GM18507 (cell line): ENCODE measurements at regions not wholly inside any gene's neighbourhood (a gene's known extent, or its start where the extent isn't known, plus 50 kb on each side); places are given as distances from the start of the nearest gene placed in this dataset.

Experiments used
- DNase-seq: peaks from one replicate; pipeline ENCODE4 v3.0.0; 2011; ENCODE audit warnings: low read depth; ENCODE audit not compliant: insufficient read length; ENCODE audit errors: extremely low spot score
- FAIRE-seq: peaks from 2 replicates; lab custom pipeline; 2011; peaks lifted over from hg19 to GRCh38; lab: Jason Lieb, UNC

- no peak for FAIRE-seq
Measured at GRCh38 chr1:58264462-58264861, 282.1 kb downstream of the OMA1 start.

DNA sequence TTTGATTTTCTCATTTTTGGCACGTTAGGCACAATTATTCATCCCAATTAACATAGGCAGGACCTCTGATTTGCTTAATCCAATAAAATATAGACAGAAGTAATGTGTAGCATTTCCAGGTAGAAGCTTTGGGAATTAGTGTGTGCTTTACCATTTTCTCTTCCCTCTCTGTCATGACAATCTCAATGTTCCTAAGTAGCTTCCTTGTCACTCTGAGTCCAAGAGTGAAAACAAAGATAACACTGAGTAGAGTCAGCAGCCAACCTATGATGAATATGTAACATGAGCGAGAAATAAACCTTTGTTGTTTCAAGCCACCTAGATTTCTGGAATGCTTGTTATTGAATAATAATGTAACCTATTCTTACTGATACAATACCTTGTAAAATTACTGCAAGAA is 283.8 kb downstream of the OMA1 start:
- no peak for DNase-seq
- FAIRE-seq: no peak

More at GRCh38 chr1:58264462-58264861, 282.1 kb downstream of the OMA1 start:
- no peak for DNase-seq

GRCh38 chr1:58258082-58258481 is 288.4 kb downstream of the OMA1 start:
- FAIRE-seq (no peak), DNase-seq (no peak)

DNA sequence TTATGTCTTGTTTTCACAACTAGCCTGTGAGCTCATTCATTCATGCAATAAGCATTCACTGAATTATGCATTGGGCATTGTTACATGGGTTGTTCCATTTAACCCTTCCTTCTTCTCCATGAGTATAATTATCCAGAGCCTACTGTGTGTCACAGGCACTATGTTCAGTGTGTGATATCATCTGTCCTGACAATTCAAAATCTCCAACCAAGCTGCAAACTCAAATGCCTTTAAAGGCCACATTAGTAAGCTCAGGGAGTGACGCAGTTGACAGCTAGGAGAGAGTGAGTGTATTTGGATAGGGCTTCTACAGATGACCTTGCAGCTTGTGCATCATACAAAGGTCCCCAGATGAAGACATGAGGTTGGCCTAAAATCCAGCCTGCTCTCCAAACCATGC is 289.5 kb downstream of the OMA1 start:
- FAIRE-seq (no peak), DNase-seq (no peak)

DNA sequence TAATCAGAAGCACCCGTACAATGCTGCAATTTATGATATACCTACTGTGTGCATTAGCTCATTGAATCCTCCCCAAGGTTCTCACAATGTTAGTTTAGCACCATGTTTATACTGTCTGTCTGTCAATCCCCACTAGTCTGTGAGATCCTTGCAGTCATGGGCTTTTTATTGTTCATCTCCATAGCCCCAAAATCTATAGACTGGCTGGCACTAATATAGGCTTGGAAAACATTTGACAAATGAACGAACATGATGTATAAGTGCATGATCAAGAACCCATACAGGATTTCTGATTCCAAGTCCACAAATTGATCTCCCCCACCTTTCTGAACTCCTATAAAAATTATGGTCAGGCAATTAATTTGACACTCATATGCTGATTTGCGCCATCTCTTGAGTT is 290.0 kb downstream of the OMA1 start:
- DNase-seq (no peak), FAIRE-seq (no peak)

GRCh38 chr1:58256041-58256440 is 290.5 kb downstream of the OMA1 start:
- no peak for FAIRE-seq
- DNase-seq: no peak

DNA sequence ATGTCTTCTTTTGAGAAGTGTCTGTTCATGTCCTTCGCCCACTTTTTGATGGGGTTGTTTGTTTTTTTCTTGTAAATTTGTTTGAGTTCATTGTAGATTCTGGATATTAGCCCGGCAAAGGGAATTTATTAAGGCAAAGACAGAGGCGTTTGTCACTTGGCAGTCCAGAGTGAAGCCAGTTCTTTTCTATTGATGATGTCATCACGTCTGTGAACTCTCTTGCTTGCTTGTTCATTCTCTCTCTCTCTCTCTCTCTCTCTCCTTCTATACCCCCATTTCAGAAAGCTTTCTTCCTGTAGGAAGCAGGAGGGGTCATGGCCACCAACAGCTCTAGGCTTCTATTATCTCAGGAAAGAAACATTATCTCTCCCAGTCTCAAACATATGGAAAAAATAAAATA is 291.3 kb downstream of the OMA1 start:
- no peak for DNase-seq
- FAIRE-seq: no peak

DNA sequence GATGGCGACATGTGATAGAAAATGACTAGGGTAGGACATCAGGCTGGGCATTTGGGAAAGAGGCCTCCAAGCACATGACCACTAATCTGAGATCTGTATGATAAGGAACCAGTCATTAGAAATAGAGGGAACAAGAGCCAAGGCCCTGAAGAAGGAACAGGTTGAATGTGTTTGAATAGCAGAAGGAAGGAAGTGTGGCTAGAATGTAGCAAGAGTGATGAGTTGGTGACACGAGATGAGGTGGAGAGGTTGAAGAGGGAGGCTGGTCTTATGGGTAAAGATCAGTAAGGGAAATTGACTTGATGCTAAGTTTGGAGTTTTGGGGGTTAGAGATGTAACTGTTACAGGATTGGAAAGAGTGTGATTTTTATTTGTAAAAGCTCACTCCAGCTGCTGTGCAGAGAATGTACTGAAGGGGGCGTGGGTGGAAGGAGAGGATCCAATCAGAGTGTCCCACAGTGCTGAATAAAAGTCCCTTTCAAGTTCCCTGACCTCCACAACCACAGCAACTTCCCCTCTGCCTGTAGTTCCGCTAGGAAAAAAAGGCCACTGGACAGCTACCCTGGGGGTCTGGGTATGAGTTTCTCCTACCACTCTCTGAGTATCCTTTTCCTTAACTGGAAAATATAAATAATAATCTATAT is 295.0 kb downstream of the OMA1 start:
- no peak for FAIRE-seq
- DNase-seq: no peak

GRCh38 chr1:58250587-58250948 is 296.0 kb downstream of the OMA1 start:
- FAIRE-seq (no peak), DNase-seq (no peak)

DNA sequence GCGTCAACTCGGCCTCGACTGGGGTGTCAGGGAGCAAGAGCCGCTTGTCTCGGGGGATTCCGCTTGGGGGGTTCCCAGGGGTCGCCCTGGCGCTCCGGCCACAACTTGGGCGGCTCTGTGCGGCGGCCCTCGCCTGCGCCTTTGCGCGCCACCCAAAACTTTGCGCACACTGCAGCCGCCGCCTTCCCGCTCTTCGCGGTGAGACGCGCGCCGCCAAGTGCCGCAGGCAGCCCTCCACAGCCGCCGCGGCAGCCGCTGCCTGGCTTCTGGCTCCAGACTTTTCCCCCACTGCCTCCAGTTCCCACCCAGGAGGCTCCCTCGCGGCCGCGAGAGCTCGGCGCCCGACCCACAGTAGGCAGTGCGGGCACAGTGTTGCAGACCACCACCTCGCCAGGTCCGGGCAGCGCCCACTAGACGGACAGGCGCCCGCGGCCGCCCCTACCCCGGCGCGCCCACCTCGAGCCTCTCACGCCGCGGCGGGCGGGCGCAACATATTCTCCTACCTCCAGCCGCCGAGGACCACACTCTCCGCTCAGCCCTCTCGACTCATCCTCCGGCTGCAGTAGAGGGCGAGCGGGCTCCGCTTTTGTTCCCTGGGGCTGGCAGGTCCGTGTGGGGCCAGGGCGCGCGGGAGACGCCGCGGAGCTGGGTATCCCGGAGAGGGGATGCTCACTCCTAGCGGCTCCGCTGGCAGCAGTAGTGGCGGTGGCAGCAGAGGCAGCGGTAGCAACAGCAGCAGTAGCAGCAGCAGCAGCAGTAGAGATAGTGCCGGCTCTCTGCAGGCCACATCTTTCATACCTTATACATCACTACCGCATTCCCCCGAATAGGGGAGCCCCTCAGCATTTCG is 296.6 kb downstream of the OMA1 start:
- no peak for FAIRE-seq
- no peak for DNase-seq

DNA sequence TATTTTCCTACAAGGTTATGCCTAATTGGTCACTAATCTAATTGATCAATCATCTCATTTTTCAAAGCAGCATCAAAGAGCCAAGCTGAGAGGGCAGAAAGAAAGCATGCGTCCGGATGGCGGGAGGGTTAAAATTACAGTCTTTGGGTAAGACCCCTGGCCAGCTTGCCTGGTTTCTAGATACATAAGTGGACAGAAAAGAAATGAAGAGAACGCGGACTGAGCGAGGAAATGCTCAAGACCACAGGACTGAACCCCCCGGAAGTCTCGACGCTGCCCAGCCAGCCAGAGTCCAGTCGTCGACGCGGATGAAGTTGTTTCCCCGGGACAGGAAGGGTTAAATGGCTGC is 297.2 kb downstream of the OMA1 start:
- no peak for DNase-seq
- no peak for FAIRE-seq

DNA sequence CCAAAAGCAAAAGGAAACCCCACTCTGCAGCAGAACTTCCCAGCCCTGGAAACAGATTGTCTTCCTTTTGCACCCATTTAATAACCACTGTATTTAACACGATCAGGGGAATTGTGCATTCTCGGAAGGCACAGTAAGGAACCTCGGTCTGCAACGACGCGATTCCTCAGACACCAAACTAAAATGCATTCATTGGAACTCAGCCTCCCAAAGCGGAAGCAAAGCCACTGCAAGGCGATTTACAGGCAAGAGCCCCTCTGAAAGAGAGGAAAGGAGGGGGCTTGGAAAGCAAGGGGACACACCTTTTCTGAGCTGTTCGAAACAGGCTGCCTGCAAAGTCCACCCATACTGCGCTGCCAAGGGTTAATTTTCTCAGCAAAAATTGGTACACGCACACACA is 297.7 kb downstream of the OMA1 start:
- no peak for DNase-seq
- FAIRE-seq: no peak

DNA sequence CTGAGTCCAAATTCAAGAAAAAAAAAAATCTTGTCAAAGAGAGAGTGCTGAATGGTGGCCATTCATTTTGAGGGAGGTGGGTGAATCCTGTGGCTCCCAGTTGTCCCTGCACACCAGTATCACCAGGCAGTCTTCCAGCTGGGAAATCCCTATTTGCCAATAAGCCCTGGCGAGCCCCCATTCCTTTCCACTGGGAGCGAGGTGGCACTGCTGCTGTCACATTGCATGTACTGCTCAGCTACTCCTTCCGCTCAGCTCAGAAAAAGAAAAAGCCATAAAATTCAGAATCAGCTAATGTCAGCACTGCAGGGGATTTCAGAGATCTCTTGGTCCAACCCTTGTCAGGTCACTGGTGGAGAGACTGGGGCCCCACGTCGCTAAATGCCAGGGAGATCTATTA is 298.5 kb downstream of the OMA1 start:
- FAIRE-seq (no peak), DNase-seq (no peak)

DNA sequence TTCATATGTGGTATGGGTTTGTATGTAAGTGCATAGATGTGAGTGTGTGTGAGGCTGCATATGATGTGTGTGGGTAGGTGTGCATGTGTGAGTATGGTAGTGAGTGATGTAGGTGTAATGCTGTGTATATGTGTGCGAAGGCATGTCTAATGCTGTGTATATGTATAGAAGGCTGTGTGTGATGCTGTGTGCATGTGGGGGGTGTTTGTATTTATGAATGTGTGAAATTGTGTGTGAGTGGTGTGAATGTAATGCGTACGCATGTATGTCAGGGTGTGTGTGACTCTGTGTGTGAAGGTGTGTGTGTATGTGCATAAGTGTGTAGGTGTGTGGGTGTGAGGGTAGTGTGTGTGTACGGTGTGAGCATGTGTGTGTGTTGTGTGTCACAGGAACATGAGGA is 300.0 kb downstream of the OMA1 start:
- FAIRE-seq: no peak
- DNase-seq: no peak

DNA sequence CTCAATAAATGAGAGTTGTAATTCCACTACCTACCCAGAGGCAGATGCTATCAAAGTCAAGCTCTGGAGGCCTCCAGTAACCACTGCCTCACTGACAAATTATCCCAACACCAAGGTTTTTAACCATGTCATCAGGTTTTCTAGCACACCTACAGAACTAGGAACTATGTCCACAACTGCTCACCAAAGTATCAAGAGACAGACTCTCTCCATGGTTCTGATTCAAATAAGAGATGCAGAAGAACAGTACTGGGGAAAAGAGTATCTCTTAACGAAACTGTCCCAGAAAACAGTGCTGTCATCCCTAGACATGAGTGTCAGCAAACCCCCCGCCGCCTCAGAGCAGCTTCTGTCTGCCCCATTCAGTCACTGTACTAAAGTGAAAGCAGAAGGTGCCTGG is 301.7 kb downstream of the OMA1 start:
- DNase-seq (no peak), FAIRE-seq (no peak)

- FAIRE-seq: no peak
Measured at GRCh38 chr1:58238846-58239245, 307.7 kb downstream of the OMA1 start.

GRCh38 chr1:58233729-58234128 is 312.8 kb downstream of the OMA1 start:
- FAIRE-seq (no peak), DNase-seq (no peak)

More at GRCh38 chr1:58238846-58239245, 307.7 kb downstream of the OMA1 start:
- DNase-seq: no peak

DNA sequence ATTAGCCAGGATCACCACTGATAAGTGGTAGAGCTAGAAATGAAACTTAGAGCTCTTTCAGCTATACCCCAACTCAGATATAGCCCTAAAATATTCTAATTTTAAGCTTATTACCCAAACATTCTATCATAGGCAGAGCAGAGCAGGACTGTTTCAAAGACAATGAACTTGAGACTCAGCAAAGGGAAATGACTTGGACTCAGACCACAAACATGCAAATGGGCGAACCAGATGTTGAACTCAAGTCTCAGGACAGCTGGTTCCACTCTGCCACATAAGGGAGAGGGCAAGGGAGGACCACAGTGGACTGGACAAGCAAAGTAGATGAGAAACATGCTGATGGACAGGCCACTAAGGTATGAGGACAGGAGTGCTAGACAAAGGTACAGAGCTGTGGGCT is 315.3 kb downstream of the OMA1 start:
- no peak for DNase-seq
- no peak for FAIRE-seq

GRCh38 chr1:58227604-58228003 is 318.9 kb downstream of the OMA1 start:
- FAIRE-seq (no peak), DNase-seq (no peak)

DNA sequence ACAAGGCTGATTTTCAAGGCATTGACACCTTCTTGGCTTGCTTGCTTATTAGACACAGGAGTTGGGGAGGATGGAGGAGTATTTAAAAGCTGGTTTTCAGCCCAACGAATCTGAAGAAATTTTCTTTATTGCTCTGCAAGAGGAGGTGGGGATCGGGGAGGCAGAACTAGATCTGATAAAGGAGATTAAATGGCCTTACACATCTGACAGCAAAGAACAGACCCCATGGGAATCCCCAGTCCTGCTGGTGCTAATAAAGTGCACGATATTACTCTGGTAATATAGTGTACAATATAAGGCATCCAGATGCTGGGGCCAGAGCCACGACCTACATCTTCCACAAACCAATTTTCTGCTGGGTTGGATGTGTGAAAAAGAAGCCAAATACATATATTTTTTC is 323.0 kb downstream of the OMA1 start:
- DNase-seq (no peak), FAIRE-seq (no peak)

DNA sequence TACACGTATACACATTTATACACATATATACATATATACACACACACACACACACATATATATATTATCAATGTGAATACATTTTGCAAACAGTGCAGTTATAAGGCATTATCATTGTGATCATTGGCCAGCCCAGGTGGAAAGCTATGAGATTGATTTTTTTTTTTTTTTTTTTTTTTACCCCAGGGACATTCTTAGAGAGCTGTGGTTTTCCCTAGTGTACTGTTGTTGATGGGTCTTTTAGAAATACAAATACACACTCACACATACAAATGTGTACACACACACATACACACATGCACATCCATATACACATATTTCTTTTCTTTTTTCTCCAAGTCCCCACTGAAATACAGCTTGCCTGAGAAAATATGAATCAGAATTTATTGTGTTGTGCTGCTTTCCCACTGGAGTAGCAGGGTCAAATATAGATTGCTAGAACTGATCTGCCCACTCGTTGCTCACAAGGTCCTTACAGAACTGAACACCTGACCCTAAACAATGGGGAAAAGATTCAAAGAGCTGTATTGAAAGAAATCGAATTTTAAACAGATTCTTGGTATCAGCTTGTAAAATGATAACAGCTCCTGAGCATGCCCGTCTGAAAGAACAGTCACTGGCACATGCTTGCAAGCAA is 325.6 kb downstream of the OMA1 start:
- FAIRE-seq: no peak
- DNase-seq: no peak
